CD4-positive, alpha-beta T cell (primary cell): ENCODE measurements at regions not wholly inside any gene's neighbourhood (a gene's known extent, or its start where the extent isn't known, plus 50 kb on each side); places are given as distances from the start of the nearest gene placed in this dataset.

Experiments used
- ATAC-seq: fragments of 200-7000 bp; cut with Tn5 transposase; one replicate; pipeline ENCODE4 v1.10.0; 2022; ENCODE audit warnings: mild to moderate bottlenecking; ENCODE audit not compliant: poor library complexity
- CTCF ChIA-PET: fragments of 350-600 bp; sonication (Branson Sonifier 250); formaldehyde crosslinking; loops from one replicate; lab custom pipeline; 2021; ENCODE audit warnings: antibody characterized with exemption, inconsistent platforms; lab: Charles Lee
- POLR2A ChIA-PET: fragments of 350-600 bp; sonication (Branson Sonifier 250); formaldehyde crosslinking; loops from one replicate; lab custom pipeline; 2021; ENCODE audit warnings: antibody characterized with exemption, inconsistent platforms; lab: Charles Lee
- DNase-seq, 14 experiments: peaks; one replicate each; pipeline ENCODE4 v3.0.0-alpha.2; 2013 to 2020; ENCODE audit warnings: mixed read lengths in 2 of 14
- H3K27ac ChIP-seq, 2 donors: one replicate each; pipeline versions ENCODE4 v1.5.1 to v1.7.0; 2013; ENCODE audit warnings: low read length in 2 of 2, low read depth in 1 of 2, mild to moderate bottlenecking in 1 of 2
- H3K27me3 ChIP-seq, 2 experiments: 1 replicate in 1 of 2; 2 replicates in 1 of 2; pipeline versions ENCODE4 v1.6.1 to v1.7.0; 2013; ENCODE audit warnings: low read length in 2 of 2, control low read depth in 1 of 2, mild to moderate bottlenecking in 1 of 2, moderate library complexity in 1 of 2; ENCODE audit not compliant: insufficient read depth in 2 of 2, control insufficient read depth in 1 of 2
- H3K36me3 ChIP-seq: one replicate; pipeline ENCODE4 v1.6.1; 2013; ENCODE audit warnings: low read length, control low read depth; ENCODE audit not compliant: insufficient read depth
- H3K4me1 ChIP-seq: one replicate; pipeline ENCODE4 v1.6.1; 2013; ENCODE audit warnings: low read length, control low read depth; ENCODE audit not compliant: insufficient read depth
- H3K4me3 ChIP-seq: one replicate; pipeline ENCODE4 v1.5.1; 2013; ENCODE audit warnings: mild to moderate bottlenecking, low read length, moderate library complexity
- H3K9me3 ChIP-seq, 2 experiments: 1 replicate in 1 of 2; 2 replicates in 1 of 2; pipeline versions ENCODE4 v1.6.1 to v1.7.0; 2013; ENCODE audit warnings: low read length in 2 of 2, mild to moderate bottlenecking in 2 of 2, control low read depth in 1 of 2, moderate library complexity in 1 of 2; ENCODE audit not compliant: control insufficient read depth in 1 of 2, insufficient read depth in 1 of 2
- H3K27ac Mint-ChIP-seq: one replicate; pipeline ENCODE4 v1.8.0; 2020; ENCODE audit warnings: mixed read lengths
- H3K27me3 Mint-ChIP-seq: one replicate; pipeline ENCODE4 v1.8.0; 2021; ENCODE audit warnings: mixed read lengths
- H3K36me3 Mint-ChIP-seq: one replicate; pipeline ENCODE4 v1.8.0; 2021; ENCODE audit warnings: low read depth, mixed read lengths
- H3K4me1 Mint-ChIP-seq: one replicate; pipeline ENCODE4 v1.8.0; 2021; ENCODE audit warnings: low read depth, mixed read lengths
- H3K4me3 Mint-ChIP-seq: one replicate; pipeline ENCODE4 v1.8.0; 2020; ENCODE audit warnings: mild to moderate bottlenecking, mixed read lengths
- H3K9me3 Mint-ChIP-seq: one replicate; pipeline ENCODE4 v1.8.0; 2020; ENCODE audit warnings: mixed read lengths
- CTCF ChIP-seq: fragments of 200-600 bp; IDR thresholded peaks from one replicate; pipeline ENCODE4 v1.8.0; 2022; ENCODE audit warnings: antibody characterized with exemption, mild to moderate bottlenecking
- intact Hi-C, 2 experiments: fragments of 100-400 bp; cut with DNase I in 1 of 2; cut with micrococcal nuclease in 1 of 2; formaldehyde crosslinking; loops; one replicate each; pipeline versions ENCODE4 v1.15.1 to v1.9.0; 2023 to 2025; cut with DNase I, micrococcal nuclease

GRCh38 chr6:119742188-119742803 lies 392.7 kb upstream of the MAN1A1 start:
- Mint-ChIP-seq H3K4me1 (no peaks in the 10 kb centered on the region), H3K4me3 (no peak overlapping the region), H3K9me3 (no peaks in the 10 kb centered on the region), H3K36me3 (no peaks in the 10 kb centered on the region), H3K27me3 (no peaks in the 10 kb centered on the region), H3K27ac (no peak overlapping the region)
- Histone ChIP-seq H3K27me3 (no peaks in the 10 kb centered on the region), H3K4me3 (no peak overlapping the region), H3K27ac (no peak overlapping the region), H3K9me3 (no peaks in the 10 kb centered on the region), H3K36me3 (no peaks in the 10 kb centered on the region), H3K4me1 (peaks cover 3% of the 10 kb centered on the region)
- ChIA-PET POLR2A (no interaction called here), CTCF (no interaction called here)
- TF ChIP-seq CTCF = peak; percentile 56
- DNase-seq (peak; percentile 9 to 56 (median 29)), ATAC-seq (no peak)
- intact Hi-C loops = no loop called here

DNA sequence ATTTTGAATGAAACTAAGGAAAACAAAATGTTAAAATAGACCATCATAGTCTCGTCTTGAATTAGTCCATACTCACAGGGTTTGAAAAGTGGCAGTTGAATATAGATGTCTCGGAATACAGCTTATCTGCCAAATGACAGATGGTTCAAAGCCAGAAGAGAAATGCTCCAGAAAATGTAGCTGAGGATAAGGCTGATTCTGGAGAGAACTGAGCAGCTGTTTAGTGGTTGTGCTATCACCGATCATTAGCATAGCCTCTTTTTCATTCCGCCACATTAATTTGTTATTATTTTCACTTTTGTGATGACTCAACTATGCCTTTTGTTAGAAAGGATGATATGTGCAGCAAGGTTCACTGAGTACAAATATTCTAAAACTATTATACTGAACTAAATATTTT lies 390.2 kb upstream of the MAN1A1 start:
- DNase-seq (no peak), ATAC-seq (no peak)
- no peaks in the 10 kb centered on the region for H3K4me1 Mint-ChIP-seq
- no peaks in the 10 kb centered on the region for H3K27me3 Mint-ChIP-seq
- Histone ChIP-seq H3K4me3 (no peak overlapping the region), H3K27me3 (no peaks in the 10 kb centered on the region), H3K36me3 (no peaks in the 10 kb centered on the region), H3K27ac (no peak overlapping the region), H3K9me3 (no peaks in the 10 kb centered on the region), H3K4me1 (peaks cover 3% of the 10 kb centered on the region)
- POLR2A ChIA-PET = no interaction called here
- no peaks in the 10 kb centered on the region for H3K36me3 Mint-ChIP-seq
- H3K4me3 Mint-ChIP-seq = no peak overlapping the region
- TF ChIP-seq CTCF = no peak
- no peak overlapping the region for H3K27ac Mint-ChIP-seq
- intact Hi-C loops = no loop called here
- CTCF ChIA-PET = interaction anchor here (1.2 kb wide), 1 partner anchor 20 kb away, joined by 3 read pairs; no protein-coding TSS in a partner anchor
- no peaks in the 10 kb centered on the region for H3K9me3 Mint-ChIP-seq

GRCh38 chr6:119738425-119738824 lies 388.9 kb upstream of the MAN1A1 start:
- intact Hi-C loops = no loop called here
- no peak overlapping the region for H3K27ac ChIP-seq
- H3K36me3 ChIP-seq = no peaks in the 10 kb centered on the region
- no peaks in the 10 kb centered on the region for H3K4me1 Mint-ChIP-seq
- no peak overlapping the region for H3K4me3 ChIP-seq
- no peaks in the 10 kb centered on the region for H3K27me3 Mint-ChIP-seq
- no peaks in the 10 kb centered on the region for H3K36me3 Mint-ChIP-seq
- H3K27me3 ChIP-seq = no peaks in the 10 kb centered on the region
- no peaks in the 10 kb centered on the region for H3K9me3 ChIP-seq
- no peak overlapping the region for H3K27ac Mint-ChIP-seq
- no peaks in the 10 kb centered on the region for H3K9me3 Mint-ChIP-seq
- DNase-seq (no peak), ATAC-seq (no peak)
- no peak for TF ChIP-seq CTCF
- H3K4me1 ChIP-seq = peaks cover 3% of the 10 kb centered on the region
- CTCF ChIA-PET = interaction anchor here (1.2 kb wide), 1 partner anchor 19 kb away, joined by 3 read pairs; no protein-coding TSS in a partner anchor
- H3K4me3 Mint-ChIP-seq = no peak overlapping the region
- POLR2A ChIA-PET = interaction anchor here (0.6 kb wide), 1 partner anchor 146 kb away, joined by 3 read pairs; no protein-coding TSS in a partner anchor
